ENCODE measurements at regions not wholly inside any gene's neighbourhood (a gene's known extent, or its start where the extent isn't known, plus 50 kb on each side); places are given as distances from the start of the nearest gene placed in this dataset.

- no peak for TF ChIP-seq CTCF (IDR thresholded peaks at IDR 0.05; ENCODE audit: poor library complexity, severe bottlenecking)
- no peak for TF ChIP-seq TAF1 (IDR thresholded peaks at IDR 0.05; ENCODE audit: low read depth)
- no peak for TF ChIP-seq SMC3 (conservative IDR thresholded peaks at IDR 0.05; ENCODE audit: poor library complexity)
- TF ChIP-seq EZH2 (IDR thresholded peaks at IDR 0.05; ENCODE audit: borderline replicate concordance, insufficient read depth, low read length, poor library complexity, severe bottlenecking): no peak
- TF ChIP-seq POLR2AphosphoS5 (IDR thresholded peaks at IDR 0.05): no peak
- no peak for TF ChIP-seq REST (IDR thresholded peaks at IDR 0.05; ENCODE audit: borderline replicate concordance)
- TF ChIP-seq RAD21 (conservative IDR thresholded peaks at IDR 0.05): no peak
These were observed 321.5 kb downstream of the PCNX1 start for GRCh38 chr14:71228711-71229110.
